ENCODE measurements at regions not wholly inside any gene's neighbourhood (a gene's known extent, or its start where the extent isn't known, plus 50 kb on each side); places are given as distances from the start of the nearest gene placed in this dataset.
"Not testable (repeated sequence)": the region's sequence is repeated elsewhere in the genome, so short reads cannot be mapped to it uniquely, and the experiment has no call there.

DNA sequence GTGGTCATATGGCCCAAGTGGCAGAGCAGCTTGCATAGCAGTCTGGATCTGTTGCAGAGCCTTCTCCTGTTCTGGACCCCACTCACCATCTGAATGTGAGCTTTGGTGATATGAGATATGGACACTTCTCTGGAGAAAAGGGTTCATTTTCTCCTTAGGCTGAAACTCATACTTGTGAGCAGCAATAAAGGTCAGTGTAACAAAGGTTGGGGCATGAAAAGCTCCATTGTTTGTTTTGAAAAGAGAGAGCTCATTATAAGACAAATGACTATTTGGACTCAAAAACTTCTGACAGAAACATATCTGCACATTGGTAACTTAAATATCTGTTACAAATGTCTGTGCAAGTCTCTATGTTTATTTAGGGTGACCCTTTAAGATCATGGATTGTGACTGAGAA lies 517.3 kb downstream of the MFSD1 start:
- DNase-seq (ENCODE audit: extremely low spot score, insufficient read length, low read depth) (no peak), FAIRE-seq (no peak)

DNA sequence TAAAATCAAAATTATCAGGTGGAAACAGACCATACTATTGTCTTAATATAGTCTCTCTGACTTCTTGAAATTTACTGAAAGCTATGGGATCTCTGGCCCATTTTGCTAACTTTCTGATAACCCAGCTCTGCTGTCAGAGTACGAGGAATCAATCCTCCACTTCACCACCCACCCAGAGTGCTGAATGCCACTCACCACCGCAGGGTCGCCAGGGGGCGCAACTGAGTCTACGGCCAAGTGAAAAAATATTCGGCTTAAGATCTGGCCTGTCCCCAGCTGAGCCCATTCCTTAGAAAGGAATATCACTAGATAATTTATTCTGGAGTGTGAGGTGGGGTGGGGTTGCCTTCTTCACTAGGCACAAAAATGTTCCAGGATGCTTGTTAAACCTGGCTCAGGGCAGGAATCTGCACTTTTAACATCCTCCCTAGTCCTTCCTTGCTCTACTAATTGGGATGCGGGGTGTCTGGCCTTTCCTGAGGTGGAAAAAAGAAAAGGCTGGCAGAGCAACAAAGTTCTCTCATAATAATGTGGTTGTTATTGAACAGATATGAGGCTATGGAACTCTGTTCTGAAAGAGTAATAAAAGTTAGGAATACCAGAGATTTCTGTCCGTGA lies 520.6 kb downstream of the MFSD1 start:
- peak; percentile 0 for DNase-seq (ENCODE audit: extremely low spot score, insufficient read length, low read depth)
- no peak for FAIRE-seq

DNA sequence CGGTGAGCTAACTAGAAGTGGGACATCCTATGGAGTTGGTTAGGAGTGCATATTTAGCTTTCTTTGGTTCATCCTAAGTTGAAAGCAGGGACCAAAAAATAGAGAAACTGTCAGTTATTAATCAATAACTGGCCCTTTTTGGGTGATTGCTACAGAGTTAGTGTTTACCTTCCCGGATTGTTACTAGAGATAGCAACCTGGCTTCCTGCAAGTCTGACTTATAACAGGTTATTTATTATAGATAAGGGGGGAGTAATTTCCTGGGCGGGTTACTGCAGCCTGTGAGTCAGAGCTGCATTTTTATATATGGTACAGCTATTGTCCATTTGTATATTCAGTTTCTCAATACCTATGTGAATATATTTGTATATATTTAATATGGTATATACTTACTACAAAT lies 522.0 kb downstream of the MFSD1 start:
- no peak for FAIRE-seq
- no peak for DNase-seq (ENCODE audit: extremely low spot score, insufficient read length, low read depth)

DNA sequence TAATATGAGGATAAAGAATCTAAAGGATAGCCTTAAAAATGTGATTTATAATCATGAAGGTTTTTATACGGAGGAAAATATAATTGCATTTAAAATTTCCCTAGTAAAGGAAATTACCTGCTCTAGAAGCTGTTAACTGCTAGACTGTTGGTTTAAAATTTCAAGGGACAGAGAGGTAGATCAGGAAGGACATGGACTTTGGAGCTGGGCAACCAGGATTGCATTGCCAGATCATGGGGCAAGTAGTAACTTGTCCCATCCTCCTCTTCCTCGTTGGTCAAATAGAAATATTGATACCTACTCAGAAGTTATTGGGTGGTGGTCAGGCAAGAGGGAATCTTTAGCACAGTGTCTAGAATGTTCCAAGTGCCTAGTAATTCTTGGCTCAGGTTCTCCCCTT lies 525.1 kb downstream of the MFSD1 start:
- DNase-seq (ENCODE audit: extremely low spot score, insufficient read length, low read depth): no peak
- FAIRE-seq: no peak

DNA sequence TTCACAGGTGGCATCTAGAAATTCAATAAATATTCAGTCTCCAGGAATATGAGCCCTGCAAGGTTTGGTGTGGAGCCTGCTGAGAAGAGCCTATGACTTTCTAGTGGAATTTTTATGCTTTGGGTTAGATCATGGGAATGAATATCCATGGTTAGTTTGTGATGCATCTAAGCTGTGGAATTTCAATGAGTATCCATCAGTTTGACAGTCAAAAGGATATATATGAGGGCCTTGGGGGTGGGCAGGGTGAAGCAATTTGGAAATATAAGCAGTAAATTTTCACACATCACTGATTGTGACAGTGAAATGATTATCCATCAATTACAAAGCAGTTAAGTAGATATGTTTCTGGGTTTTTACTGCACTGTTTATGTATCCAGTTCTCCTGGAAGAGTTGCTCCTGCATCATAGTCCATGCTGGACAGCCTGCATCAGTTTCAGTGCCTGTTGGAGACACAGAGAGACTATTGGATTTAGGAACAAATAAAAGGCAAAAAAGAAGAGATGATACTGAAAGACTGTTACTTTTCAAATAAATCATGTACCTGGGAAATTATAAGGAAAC lies 530.8 kb downstream of the MFSD1 start:
- no peak for FAIRE-seq
- DNase-seq (ENCODE audit: extremely low spot score, insufficient read length, low read depth): no peak

DNA sequence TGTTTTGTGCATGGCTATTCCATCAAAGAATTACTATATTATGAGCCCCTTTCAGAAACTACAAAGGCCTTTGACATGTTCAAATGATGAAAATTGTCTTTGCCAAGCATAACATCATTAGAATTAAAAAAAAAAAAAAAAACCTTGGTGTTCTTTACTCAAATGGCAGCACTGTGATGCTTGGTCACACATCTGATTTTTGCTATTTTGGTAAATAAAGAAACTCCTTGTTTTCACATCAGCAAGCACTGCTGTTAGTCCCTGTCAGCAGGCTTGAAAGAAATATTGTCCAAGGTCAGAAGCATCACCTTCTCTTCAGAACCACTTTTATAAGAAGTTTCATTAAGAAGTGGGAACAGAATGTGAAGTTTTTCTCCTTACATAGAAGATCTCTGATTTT lies 537.3 kb downstream of the MFSD1 start:
- FAIRE-seq (no peak), DNase-seq (ENCODE audit: extremely low spot score, insufficient read length, low read depth) (no peak)

DNA sequence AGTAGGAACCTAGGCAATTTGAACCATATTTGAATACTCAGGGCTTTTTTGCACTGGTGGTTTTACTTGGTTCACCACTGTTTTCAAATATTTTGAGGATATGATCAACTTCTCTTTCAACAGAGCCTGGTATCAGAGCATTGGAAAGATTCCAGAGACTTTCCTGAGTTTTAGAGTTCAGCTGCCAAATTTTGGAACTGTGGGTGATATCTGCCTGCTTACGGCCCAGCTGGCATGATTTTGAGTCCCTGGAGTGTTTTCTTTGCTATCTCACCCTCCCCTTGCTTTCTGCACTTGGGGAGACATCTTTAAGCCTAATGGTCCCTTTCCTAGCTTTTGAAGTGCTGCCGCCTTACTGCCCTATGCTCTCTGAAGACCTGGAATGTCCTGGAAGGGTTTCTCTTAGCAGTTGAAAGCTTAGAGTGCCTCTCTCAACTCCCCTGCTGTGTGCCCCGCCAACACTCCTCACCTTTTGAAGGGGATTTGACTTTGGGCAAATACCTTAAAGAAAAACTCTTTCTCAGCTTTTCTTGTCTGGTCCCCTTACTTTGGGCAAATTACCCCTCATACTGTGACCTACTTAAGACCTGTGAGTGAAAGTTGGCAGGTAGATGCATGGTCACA lies 539.1 kb downstream of the MFSD1 start:
- DNase-seq (ENCODE audit: extremely low spot score, insufficient read length, low read depth) (no peak), FAIRE-seq (no peak)

DNA sequence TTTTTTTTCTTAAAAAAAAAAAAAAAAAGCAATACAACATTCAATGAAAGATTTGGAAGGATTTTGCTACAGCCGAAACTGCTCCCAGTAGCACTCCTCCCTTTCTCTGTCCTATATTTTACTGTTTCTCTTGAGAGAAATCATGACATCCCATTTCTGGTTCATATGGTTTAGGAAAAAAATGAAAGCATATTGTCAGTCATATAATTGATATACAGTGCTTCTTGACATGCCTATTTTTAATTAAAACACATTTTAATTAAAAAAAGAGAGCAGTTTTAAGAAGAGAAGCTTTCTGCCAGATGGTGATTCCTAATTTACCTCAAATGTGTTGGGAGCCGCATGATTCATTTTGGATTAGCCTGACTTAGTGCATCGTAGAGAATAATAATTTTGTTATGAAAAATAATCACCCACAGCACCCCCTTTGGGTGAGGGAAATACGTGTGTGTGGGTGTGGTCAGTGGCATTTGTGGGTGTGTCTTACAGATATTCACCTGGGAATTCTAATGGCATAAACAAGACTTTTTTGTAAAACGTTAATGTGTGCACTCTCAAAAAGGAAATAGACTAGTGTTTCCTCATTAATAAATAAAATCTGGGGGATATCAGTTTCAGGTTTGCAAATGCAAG lies 544.5 kb downstream of the MFSD1 start:
- FAIRE-seq (no peak), DNase-seq (ENCODE audit: extremely low spot score, insufficient read length, low read depth) (no peak)

DNA sequence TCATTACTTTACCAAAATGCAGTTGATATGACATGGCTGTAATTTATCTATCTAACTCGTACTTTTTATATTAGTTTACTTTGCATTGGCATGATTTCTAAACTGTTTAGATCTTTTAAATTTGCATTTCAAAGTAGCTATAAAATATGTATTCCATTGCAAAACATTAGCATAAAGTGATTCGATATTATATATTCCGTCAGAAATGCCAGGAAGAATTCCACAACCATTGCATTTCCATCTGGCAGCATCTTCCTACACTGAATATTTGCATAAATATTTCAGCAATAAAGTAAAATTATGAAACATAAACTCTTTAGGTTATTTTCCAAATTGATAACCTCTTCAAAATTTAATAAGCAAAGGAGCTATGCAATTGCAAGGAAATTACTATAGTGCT lies 546.6 kb downstream of the MFSD1 start:
- FAIRE-seq (no peak), DNase-seq (ENCODE audit: extremely low spot score, insufficient read length, low read depth) (no peak)

DNA sequence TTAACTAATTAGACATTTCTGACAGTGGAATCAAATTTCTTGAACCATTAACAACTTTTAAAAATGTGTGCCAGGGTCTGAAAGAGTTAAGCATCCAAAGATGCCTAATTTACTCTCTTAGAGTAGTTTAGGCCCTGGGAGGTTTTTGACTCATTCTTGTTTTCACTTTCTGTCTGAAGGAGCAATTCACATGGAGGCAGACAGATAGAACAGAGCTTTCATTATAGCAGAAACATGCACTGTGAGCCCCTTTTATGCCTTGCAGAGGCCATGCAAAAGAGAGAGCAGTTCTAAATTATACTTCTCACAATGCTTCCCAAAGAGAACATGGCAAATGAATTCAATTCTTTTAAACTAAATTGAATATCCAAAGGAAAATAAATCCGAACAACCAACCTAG lies 554.8 kb downstream of the MFSD1 start:
- FAIRE-seq (no peak), DNase-seq (ENCODE audit: extremely low spot score, insufficient read length, low read depth) (no peak)

DNA sequence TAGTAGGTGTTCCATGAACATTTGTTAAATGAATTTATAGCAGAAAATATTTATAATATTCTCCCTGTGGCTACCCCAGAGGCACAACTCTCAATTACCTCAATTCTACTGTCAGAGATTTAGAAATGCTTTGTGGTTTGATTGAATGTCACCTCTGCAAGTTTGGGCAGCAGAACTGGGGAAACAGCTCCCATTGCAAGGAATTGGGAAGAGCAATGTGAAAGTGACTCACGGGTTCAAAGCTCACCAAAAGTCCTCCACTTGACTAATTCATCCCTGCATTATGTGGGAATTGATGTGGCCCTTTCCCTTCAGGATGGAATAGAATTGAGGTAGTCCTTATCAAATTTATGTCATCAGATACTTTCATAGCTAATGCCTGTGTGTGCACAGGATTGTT lies 562.7 kb downstream of the MFSD1 start:
- FAIRE-seq (no peak), DNase-seq (ENCODE audit: extremely low spot score, insufficient read length, low read depth) (no peak)

DNA sequence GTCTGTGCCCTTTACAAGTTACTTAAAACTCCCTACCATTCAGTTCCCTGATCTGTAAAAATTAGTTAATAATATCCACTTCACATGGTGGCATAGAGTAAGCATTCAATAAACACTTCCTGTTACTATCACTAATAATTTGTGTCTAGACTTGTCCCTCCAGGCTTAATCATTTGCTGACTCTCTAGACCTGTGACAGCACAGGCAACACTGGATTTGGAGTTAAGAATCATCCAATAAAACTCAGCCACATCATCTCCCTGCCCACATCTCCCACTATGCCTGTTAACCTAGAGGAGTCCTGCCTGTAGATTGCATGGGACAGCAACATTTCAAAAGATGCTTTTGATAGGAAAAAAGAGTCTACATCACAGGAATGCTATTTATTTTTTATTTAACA lies 564.6 kb downstream of the MFSD1 start:
- FAIRE-seq: no peak
- DNase-seq (ENCODE audit: extremely low spot score, insufficient read length, low read depth): no peak

DNA sequence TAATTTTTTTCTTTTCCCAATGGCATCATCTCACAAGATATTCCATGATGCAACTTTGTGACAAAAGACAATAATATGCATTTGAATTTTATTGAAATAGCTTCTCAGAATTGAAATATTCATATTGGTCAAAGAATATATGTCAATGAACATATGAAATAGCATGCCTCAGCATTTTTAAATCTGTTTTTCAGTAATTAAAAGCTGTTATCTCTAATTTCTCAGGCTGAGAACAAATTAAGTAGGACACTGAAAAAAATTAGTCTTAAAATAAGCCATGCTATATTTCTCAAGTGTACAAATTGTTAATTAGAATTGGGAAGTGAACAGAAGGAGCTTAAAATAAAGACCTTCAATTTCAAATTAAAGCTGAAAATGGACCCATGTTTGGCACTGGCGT lies 570.1 kb downstream of the MFSD1 start:
- FAIRE-seq (no peak), DNase-seq (ENCODE audit: extremely low spot score, insufficient read length, low read depth) (no peak)

DNA sequence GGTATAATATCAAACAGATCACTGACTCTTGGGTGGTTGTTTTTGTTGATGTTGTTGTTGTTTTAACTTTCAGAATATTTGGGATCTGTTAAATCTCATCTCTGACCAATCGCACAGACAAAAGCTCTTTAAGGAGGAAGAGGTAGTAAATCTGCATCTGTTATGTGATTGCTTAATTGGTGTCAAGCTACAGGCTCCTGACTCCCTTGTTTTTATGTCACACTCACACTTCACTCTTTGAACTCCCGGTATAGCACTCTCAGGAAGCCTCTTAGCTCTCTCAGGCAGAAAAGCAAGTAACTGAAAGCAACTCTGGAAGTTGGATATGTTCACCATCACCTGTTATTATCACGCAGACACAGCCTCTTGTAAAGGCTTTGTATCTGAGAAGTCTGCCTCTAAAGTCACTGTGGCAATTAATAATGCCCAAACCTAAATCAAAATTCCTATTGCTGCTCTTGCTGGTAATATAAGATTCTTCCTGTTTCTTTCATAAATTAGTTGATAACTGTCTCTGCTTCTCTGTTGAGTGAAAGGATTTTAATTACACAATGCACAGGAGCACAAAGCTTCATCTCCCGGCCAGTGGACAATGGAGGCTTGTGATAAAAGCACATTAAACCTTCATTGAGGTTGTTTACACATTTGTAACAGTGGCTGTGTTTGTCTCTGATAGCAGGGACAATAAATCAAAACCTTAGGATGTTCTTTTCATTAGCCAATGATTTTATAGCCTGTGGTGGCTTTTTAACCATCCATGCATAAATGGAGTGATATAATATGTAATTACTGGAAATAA lies 576.7 kb downstream of the MFSD1 start:
- DNase-seq (ENCODE audit: extremely low spot score, insufficient read length, low read depth) (no peak), FAIRE-seq (no peak)

DNA sequence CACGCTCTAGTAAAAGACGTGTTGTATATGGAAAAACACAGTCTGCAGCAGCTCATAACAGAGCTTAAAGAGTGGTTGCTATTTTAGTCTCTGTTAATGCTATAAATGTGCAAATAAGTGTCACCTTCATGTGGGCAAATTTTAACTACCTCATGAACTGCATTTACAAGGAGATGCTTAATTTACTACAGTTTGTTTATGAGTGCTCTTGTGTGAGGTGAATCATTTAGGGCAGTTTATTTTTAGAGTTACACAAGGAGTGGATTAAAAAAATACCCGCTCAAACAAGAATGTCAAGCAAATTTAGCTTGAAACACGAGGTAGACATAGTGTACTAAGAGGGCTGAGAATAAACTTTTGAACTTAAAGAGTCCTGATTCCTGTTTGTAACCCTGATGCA lies 579.0 kb downstream of the MFSD1 start:
- no peak for FAIRE-seq
- no peak for DNase-seq (ENCODE audit: extremely low spot score, insufficient read length, low read depth)

DNA sequence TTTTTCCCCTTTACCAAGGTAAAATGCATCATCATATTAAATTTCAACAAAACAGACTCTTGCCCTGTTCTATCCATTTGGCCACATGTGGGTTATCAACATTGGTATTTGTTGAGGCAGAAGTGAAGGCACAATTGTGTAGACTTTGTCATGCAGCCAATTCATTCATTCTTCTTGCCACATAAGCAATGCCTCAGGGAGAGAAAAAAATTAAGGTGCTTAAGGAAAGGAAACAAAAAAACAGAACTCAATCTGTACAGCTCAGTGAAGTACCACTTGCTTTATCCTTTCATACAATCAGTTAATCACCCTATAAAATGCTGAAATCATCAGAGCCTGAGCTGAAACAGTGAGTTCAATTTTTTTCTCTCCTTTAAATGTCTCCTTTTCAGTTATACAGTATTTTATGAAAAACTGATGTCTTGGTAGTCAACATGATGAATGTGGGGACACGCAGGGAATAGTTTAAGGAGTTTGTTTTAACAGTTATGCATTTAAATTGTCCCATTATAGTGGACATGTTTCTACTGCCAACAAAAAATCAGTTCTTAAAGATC lies 588.9 kb downstream of the MFSD1 start:
- FAIRE-seq: no peak
- DNase-seq (ENCODE audit: extremely low spot score, insufficient read length, low read depth): no peak

DNA sequence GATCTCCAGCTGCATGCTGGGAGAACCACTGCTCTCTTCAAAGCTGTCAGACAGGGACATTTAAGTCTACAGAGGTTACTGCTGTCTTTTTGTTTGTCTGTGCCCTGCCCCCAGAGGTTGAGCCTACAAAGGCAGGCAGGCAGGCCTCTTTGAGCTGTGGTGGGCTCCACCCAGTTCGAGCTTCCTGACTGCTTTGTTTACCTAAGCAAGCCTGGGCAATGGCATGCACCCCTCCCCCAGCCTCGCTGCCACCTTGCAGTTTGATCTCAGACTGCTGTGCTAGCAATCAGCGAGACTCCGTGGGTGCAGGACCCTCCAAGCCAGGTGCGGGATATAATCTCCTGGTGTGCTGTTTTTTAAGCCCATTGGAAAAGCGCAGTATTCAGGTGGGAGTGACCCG lies 591.0 kb upstream of the IL12A start:
- DNase-seq (ENCODE audit: extremely low spot score, insufficient read length, low read depth); FAIRE-seq: not testable (repeated sequence)

DNA sequence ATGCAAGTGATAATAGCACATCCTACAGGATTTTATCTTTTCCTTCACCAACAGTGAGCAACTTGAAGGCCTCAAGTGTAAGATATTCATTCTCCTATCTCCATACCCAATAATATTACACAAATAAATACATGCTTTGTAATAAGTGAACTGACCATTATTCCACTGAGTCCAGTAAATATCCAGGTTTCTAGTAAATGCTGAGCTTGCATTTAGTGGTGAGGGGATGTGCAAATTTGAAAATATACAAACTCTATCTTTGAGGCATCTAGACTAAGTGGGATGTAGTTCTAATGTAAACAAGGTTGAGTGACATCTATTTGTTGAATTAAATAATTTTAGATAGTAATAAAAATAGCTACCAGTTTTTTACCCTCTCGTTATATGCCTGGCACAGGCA lies 587.6 kb upstream of the IL12A start:
- no peak for DNase-seq (ENCODE audit: extremely low spot score, insufficient read length, low read depth)
- no peak for FAIRE-seq

DNA sequence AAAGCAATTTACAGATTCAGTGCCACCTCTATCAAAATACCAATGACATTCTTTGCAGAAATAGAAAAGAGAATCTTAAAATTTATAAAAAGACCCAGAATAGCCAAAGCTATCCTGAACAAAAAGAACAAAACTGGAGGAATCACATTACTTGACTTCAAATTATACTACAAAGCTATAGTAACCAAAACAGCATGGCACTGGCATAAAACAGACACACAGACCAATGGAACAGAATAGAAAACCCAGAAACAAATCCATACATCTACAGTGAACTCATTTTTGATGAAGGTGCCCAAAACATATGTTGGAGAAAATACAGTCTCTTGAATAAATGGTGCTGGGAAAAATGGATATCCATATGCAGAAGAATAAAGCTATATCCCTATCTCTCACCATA lies 578.9 kb upstream of the IL12A start:
- not testable (repeated sequence) for DNase-seq (ENCODE audit: extremely low spot score, insufficient read length, low read depth); FAIRE-seq

DNA sequence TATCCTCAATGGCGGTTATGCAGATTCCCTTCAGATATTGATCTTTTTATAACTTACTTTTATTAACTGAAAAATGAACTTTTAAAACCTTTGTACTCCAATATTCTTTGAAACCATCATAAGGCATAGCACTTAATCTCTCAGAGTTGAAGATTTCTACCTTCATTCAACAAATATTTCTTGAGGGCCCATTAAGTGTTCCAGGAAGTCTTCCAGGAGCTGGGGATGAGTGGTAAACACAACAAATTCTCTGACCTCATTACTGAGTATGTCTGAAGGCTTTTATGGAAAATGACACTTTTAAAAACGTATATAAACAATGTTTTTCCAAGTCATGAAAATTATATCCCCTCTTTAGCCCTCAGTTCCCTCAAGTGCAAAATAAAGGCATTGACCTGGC lies 575.3 kb upstream of the IL12A start:
- no peak for DNase-seq (ENCODE audit: extremely low spot score, insufficient read length, low read depth)
- FAIRE-seq: no peak
